ENCODE measurements at regions not wholly inside any gene's neighbourhood (a gene's known extent, or its start where the extent isn't known, plus 50 kb on each side); places are given as distances from the start of the nearest gene placed in this dataset.

DNA sequence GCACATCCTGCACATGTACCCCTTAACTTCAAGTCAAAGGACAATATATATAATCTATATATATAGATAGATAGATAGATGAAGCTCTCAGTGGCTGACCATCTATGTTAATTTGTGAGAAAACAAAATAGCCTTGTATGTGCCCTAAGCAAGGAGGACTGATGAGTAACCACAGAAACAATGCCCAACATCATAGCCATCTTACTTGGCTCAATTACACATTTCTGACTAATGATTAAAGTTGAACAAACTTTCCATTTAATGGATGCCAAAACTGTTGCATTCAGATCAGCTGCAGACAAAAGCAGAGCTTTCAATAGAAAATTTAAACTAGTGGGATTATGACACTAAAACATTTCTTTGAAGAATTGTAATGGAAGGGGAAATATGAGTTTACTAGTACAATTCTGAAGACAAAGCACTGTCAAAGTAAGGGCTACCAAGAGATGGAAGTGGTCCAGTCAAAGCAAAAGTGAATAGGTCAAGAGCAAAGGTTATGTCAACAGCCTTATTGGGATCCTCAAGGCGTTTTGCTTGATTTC, 1188.2 kb upstream of the RAG2 start:
- no peak overlapping the region for H3K4me3 ChIP-seq (ENCODE audit: low read depth, low read length)
- TF ChIP-seq, protein P1, sequence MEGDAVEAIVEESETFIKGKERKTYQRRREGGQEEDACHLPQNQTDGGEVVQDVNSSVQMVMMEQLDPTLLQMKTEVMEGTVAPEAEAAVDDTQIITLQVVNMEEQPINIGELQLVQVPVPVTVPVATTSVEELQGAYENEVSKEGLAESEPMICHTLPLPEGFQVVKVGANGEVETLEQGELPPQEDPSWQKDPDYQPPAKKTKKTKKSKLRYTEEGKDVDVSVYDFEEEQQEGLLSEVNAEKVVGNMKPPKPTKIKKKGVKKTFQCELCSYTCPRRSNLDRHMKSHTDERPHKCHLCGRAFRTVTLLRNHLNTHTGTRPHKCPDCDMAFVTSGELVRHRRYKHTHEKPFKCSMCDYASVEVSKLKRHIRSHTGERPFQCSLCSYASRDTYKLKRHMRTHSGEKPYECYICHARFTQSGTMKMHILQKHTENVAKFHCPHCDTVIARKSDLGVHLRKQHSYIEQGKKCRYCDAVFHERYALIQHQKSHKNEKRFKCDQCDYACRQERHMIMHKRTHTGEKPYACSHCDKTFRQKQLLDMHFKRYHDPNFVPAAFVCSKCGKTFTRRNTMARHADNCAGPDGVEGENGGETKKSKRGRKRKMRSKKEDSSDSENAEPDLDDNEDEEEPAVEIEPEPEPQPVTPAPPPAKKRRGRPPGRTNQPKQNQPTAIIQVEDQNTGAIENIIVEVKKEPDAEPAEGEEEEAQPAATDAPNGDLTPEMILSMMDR (IDR thresholded peaks at IDR 0.05; ENCODE audit: low read depth, low read length) = no peak
- ChIA-PET CTCF (no interaction called here), POLR2A (no interaction called here)
- no peaks in the 10 kb centered on the region for H3K27me3 ChIP-seq (ENCODE audit: control insufficient read depth, insufficient read depth, low read length)
- DNase-seq (ENCODE audit: low read depth, low spot score) = peak; percentile 2
- H3K27ac ChIP-seq (ENCODE audit: low read depth, low read length) = no peak overlapping the region
- no peaks in the 10 kb centered on the region for H3K9me3 ChIP-seq (ENCODE audit: control insufficient read depth, insufficient read depth, low read length)

DNA sequence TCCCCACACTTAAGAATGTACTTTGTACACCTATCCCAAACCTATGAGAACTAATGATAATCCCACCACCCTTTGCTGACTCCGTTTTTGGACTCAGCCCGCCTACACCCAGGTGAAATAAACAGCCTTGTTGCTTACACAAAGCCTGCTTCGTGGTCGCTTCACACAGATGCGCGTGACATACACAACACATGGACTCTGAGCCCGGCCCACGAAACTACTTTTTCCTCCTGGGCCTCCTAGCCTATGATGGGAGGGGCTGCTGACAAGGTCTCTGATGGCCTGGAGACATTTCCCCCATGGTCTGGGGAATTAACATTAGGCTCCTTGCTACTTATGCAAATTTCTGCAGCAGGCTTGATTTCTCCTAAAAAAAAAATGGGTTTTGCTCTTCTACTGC, 1176.4 kb upstream of the RAG2 start:
- DNase-seq (ENCODE audit: low read depth, low spot score) = no peak
- ChIA-PET CTCF (no interaction called here), POLR2A (no interaction called here)
- no peak overlapping the region for H3K4me3 ChIP-seq (ENCODE audit: low read depth, low read length)
- TF ChIP-seq, protein P1 (IDR thresholded peaks at IDR 0.05; ENCODE audit: low read depth, low read length) = no peak
- H3K27ac ChIP-seq (ENCODE audit: low read depth, low read length) = no peak overlapping the region
- H3K9me3 ChIP-seq (ENCODE audit: control insufficient read depth, insufficient read depth, low read length) = no peaks in the 10 kb centered on the region
- no peaks in the 10 kb centered on the region for H3K27me3 ChIP-seq (ENCODE audit: control insufficient read depth, insufficient read depth, low read length)

DNA sequence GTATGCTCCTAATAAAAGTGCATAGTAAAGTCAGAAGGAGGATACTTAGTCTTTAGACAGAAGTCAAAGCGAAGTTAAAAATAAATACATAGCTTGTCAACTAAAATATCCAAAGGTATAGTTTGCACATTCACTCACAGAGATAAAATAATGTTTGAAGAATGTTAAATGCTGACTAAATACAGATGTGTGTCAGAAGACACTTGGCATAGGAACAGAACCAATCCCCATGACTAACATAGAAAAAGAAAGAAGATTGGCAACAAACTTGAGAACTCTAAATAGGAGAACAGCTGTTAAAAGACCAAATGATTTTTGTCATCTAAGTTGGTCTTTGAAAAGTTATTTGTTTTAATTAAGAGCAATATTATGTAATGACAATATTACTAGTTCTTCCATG, 1172.1 kb upstream of the RAG2 start:
- ChIA-PET CTCF (no interaction called here), POLR2A (no interaction called here)
- TF ChIP-seq, protein P1 (IDR thresholded peaks at IDR 0.05; ENCODE audit: low read depth, low read length) = no peak
- Histone ChIP-seq H3K4me3 (ENCODE audit: low read depth, low read length) (no peak overlapping the region), H3K27ac (ENCODE audit: low read depth, low read length) (no peak overlapping the region), H3K9me3 (ENCODE audit: control insufficient read depth, insufficient read depth, low read length) (no peaks in the 10 kb centered on the region), H3K27me3 (ENCODE audit: control insufficient read depth, insufficient read depth, low read length) (no peaks in the 10 kb centered on the region)
- no peak for DNase-seq (ENCODE audit: low read depth, low spot score)

DNA sequence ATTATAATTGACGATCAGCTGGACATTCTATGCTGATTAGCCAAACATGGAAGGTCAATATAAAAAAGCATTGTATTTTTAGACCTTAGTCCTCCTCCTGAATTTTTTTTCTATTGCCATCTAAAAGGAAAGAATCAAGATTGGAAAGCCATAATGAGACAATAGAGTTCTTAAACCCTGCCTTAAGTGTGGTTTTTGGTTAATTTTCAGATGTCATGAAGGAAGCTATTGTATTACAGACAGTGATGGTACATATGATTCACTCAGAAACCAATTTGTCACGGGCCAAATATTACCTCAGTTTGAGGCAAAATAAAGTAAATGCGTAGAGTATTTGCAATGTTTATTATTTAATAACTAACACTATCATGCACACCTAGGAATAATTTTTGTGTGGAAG, 1164.0 kb upstream of the RAG2 start:
- DNase-seq (ENCODE audit: low read depth, low spot score) = no peak
- no peak overlapping the region for H3K4me3 ChIP-seq (ENCODE audit: low read depth, low read length)
- CTCF ChIA-PET = no interaction called here
- H3K27ac ChIP-seq (ENCODE audit: low read depth, low read length) = no peak overlapping the region
- TF ChIP-seq, protein P1 (IDR thresholded peaks at IDR 0.05; ENCODE audit: low read depth, low read length) = no peak
- no peaks in the 10 kb centered on the region for H3K27me3 ChIP-seq (ENCODE audit: control insufficient read depth, insufficient read depth, low read length)
- POLR2A ChIA-PET = no interaction called here
- no peaks in the 10 kb centered on the region for H3K9me3 ChIP-seq (ENCODE audit: control insufficient read depth, insufficient read depth, low read length)

DNA sequence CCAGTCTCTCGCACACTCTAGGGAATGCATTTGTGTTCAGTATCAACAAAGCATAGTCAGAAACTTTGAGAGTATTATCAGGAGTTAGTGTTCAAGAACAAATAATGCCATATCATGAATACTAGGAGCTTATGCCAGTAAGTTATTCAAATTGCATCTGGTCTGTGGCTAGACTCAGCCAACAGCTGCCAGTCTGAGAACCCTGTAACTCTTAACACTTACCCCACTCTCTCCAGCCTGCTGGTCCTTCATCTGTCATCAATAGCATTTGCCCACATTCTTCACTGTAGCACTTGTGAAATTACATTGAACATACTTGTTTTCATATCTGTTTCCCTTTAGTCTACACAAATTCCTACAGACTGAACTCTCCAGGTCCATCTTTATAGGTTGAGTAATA, 1157.5 kb upstream of the RAG2 start:
- CTCF ChIA-PET = no interaction called here
- no peak overlapping the region for H3K4me3 ChIP-seq (ENCODE audit: low read depth, low read length)
- no peaks in the 10 kb centered on the region for H3K27me3 ChIP-seq (ENCODE audit: control insufficient read depth, insufficient read depth, low read length)
- POLR2A ChIA-PET = no interaction called here
- TF ChIP-seq, protein P1 (IDR thresholded peaks at IDR 0.05; ENCODE audit: low read depth, low read length) = no peak
- DNase-seq (ENCODE audit: low read depth, low spot score) = no peak
- H3K27ac ChIP-seq (ENCODE audit: low read depth, low read length) = no peak overlapping the region
- H3K9me3 ChIP-seq (ENCODE audit: control insufficient read depth, insufficient read depth, low read length) = no peaks in the 10 kb centered on the region
